ENCODE measurements at regions not wholly inside any gene's neighbourhood (a gene's known extent, or its start where the extent isn't known, plus 50 kb on each side); places are given as distances from the start of the nearest gene placed in this dataset.

DNA sequence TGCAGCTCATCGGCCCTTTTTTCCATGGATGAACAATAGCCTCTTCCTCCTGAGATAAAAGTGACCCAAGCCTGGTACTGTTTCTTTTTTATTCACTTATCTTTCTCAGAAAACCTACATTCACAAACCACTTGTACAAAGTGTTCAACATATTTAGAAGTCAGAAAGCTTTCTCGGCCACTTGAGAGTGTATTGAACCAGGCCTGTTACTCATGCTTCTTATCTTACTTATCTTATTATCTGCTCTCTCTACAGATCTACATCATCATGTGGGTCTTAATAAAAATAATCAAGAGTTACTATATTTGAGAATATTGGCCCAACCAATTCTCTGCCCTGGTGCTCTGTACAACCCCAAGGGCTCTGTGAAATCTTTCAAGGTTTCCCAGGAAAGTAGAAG lies 242.1 kb downstream of the MREG start:
- no peak for TF ChIP-seq CTCF (IDR thresholded peaks at IDR 0.05)
- TF ChIP-seq POLR2A (IDR thresholded peaks at IDR 0.05): no peak
- TF ChIP-seq EP300 (IDR thresholded peaks at IDR 0.05): no peak

Data from ovary (tissue), 3 donors.